Endothelial cell (in vitro differentiated cells): ENCODE measurements at regions not wholly inside any gene's neighbourhood (a gene's known extent, or its start where the extent isn't known, plus 50 kb on each side); places are given as distances from the start of the nearest gene placed in this dataset.
A peak's percentile ranks its signal among the peaks of the same experiment; 100 is the strongest.

Experiments used
- DNase-seq: peaks from one replicate; pipeline ENCODE4 v3.0.0; 2021; ENCODE audit warnings: low spot score
- H3K27ac Mint-ChIP-seq: one replicate; pipeline ENCODE4 v1.8.0; 2021; ENCODE audit warnings: mixed read lengths, inconsistent platforms; ENCODE audit not compliant: unreplicated experiment
- H3K27me3 Mint-ChIP-seq: one replicate; pipeline ENCODE4 v1.8.0; 2021; ENCODE audit warnings: mild to moderate bottlenecking, moderate library complexity, mixed read lengths, inconsistent platforms; ENCODE audit not compliant: unreplicated experiment
- H3K36me3 Mint-ChIP-seq: one replicate; pipeline ENCODE4 v1.8.0; 2021; ENCODE audit warnings: mild to moderate bottlenecking, low read depth, mixed read lengths, inconsistent platforms; ENCODE audit not compliant: unreplicated experiment
- H3K4me1 Mint-ChIP-seq: one replicate; pipeline ENCODE4 v1.8.0; 2021; ENCODE audit warnings: mild to moderate bottlenecking, mixed read lengths, inconsistent platforms; ENCODE audit not compliant: unreplicated experiment
- H3K4me3 Mint-ChIP-seq: one replicate; pipeline ENCODE4 v1.8.0; 2021; ENCODE audit warnings: mild to moderate bottlenecking, mixed read lengths, inconsistent platforms; ENCODE audit not compliant: unreplicated experiment
- H3K9me3 Mint-ChIP-seq: one replicate; pipeline ENCODE4 v1.8.0; 2021; ENCODE audit warnings: mixed read lengths, inconsistent platforms; ENCODE audit not compliant: unreplicated experiment
- TF ChIP-seq, protein P1 (sequence below): fragments of 200-600 bp; sonication (generic); IDR thresholded peaks from one replicate; pipeline ENCODE4 v1.5.0; 2021; ENCODE audit warnings: antibody characterized with exemption; ENCODE audit not compliant: unreplicated experiment

DNA sequence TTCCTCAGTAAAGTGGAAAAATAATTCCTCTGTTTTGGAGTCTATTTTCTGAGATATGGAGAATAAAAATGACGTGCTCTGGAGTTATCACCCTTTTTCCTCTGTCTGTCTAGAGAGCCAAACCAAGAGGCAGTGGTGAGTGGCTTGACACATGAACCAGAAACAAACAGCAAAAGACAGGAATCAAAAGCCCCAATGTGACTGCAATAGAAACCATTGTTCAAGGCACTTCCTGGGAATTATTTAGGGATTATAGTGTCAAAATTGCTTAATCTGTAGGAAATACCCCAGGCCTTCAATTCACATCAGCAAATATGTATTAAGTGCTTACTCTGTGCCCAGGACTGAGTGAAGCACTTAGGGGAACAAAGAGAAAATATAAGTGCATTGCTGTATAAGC, 560.4 kb upstream of the JAG1 start:
- DNase-seq: no peak
- no peaks in the 10 kb centered on the region for H3K9me3 Mint-ChIP-seq
- H3K4me1 Mint-ChIP-seq: peaks cover 35% of the 10 kb centered on the region
- no peak overlapping the region for H3K4me3 Mint-ChIP-seq
- no peaks in the 10 kb centered on the region for H3K36me3 Mint-ChIP-seq
- peak overlapping the region; percentile 25 for H3K27ac Mint-ChIP-seq
- TF ChIP-seq, protein P1, sequence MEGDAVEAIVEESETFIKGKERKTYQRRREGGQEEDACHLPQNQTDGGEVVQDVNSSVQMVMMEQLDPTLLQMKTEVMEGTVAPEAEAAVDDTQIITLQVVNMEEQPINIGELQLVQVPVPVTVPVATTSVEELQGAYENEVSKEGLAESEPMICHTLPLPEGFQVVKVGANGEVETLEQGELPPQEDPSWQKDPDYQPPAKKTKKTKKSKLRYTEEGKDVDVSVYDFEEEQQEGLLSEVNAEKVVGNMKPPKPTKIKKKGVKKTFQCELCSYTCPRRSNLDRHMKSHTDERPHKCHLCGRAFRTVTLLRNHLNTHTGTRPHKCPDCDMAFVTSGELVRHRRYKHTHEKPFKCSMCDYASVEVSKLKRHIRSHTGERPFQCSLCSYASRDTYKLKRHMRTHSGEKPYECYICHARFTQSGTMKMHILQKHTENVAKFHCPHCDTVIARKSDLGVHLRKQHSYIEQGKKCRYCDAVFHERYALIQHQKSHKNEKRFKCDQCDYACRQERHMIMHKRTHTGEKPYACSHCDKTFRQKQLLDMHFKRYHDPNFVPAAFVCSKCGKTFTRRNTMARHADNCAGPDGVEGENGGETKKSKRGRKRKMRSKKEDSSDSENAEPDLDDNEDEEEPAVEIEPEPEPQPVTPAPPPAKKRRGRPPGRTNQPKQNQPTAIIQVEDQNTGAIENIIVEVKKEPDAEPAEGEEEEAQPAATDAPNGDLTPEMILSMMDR: no peak
- H3K27me3 Mint-ChIP-seq: no peaks in the 10 kb centered on the region

GRCh38 chr20:11234608-11235007, 560.8 kb upstream of the JAG1 start:
- no peaks in the 10 kb centered on the region for H3K9me3 Mint-ChIP-seq
- TF ChIP-seq, protein P1: no peak
- peaks cover 34% of the 10 kb centered on the region for H3K4me1 Mint-ChIP-seq
- H3K36me3 Mint-ChIP-seq: no peaks in the 10 kb centered on the region
- H3K27me3 Mint-ChIP-seq: no peaks in the 10 kb centered on the region
- H3K4me3 Mint-ChIP-seq: no peak overlapping the region
- DNase-seq: no peak
- peak overlapping the region; percentile 64 for H3K27ac Mint-ChIP-seq

DNA sequence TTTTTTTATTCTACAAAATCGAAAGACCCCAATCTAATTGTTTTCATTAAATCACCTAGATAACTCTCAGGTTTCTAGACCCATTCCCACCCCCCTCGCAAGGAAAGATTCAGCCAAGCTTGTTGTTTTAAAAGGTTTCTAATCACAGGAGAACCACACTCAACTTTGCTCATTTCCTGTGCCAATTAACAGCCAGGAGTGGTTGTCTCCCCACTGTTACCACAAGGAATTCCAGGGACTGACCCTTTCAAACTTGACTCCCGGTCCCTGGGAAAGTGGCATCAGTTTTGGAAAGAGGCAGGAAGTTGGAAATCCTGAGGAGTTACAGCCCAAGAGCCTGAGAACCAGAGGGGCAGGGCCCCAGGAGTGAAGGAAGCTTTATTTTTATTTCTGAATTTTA, 561.3 kb upstream of the JAG1 start:
- TF ChIP-seq, protein P1: no peak
- no peaks in the 10 kb centered on the region for H3K9me3 Mint-ChIP-seq
- no peaks in the 10 kb centered on the region for H3K36me3 Mint-ChIP-seq
- H3K27me3 Mint-ChIP-seq: no peaks in the 10 kb centered on the region
- peak overlapping the region; percentile 64 for H3K27ac Mint-ChIP-seq
- H3K4me1 Mint-ChIP-seq: peaks cover 29% of the 10 kb centered on the region
- no peak for DNase-seq
- H3K4me3 Mint-ChIP-seq: no peak overlapping the region

DNA sequence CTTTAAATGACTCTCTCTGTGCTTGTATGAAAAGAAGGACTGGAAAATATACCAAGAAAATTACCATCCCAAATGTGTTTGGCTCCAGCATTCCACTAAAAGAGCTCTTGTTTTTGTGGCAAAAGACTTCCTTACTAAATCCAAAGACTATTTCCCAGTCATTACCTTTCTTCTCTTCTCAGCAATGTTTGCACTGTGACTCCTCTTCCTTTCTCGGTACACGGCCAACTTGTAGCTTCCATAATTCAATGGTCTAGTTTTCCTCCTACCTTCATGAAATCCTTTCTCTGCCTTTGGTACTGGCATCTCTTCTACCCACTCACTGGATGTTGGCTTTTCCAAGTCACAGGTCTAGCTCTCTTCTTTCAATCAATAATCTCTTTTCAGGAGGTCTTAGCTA, 568.5 kb upstream of the JAG1 start:
- Mint-ChIP-seq H3K27ac (no peak overlapping the region), H3K4me3 (no peak overlapping the region), H3K9me3 (no peaks in the 10 kb centered on the region), H3K27me3 (no peaks in the 10 kb centered on the region), H3K4me1 (peaks cover 8% of the 10 kb centered on the region), H3K36me3 (no peaks in the 10 kb centered on the region)
- TF ChIP-seq, protein P1: no peak
- no peak for DNase-seq

DNA sequence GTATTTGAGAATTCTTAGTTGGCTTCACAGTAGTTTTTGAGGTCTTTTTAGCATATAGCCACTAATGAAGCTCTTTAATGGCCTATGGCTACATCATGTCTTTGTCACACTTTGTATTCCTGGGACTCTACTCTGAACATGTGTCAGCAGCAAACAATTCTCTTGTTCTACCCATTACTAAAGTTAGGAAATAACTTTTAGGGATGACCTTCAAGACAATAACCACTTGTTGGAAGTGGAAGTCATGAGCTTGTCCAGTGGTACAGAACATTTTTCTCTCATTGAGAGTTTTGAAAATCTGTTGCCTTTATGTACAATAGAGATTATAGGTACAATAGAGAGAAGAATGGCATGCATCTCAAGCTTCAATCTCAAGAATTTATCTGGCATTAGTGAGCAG, 571.6 kb upstream of the JAG1 start:
- Mint-ChIP-seq H3K36me3 (no peaks in the 10 kb centered on the region), H3K27me3 (peaks cover 1% of the 10 kb centered on the region)

More for the DNA sequence above, 571.6 kb upstream of the JAG1 start:
- no peak overlapping the region for H3K27ac Mint-ChIP-seq
- DNase-seq: no peak
- H3K4me1 Mint-ChIP-seq: peaks cover 16% of the 10 kb centered on the region
- H3K4me3 Mint-ChIP-seq: no peak overlapping the region
- TF ChIP-seq, protein P1: no peak
- H3K9me3 Mint-ChIP-seq: no peaks in the 10 kb centered on the region
